Embryonic facial prominence (tissue), 1 donor: ENCODE measurements at regions not wholly inside any gene's neighbourhood (a gene's known extent, or its start where the extent isn't known, plus 50 kb on each side); places are given as distances from the start of the nearest gene placed in this dataset.
"Not testable (repeated sequence)": the region's sequence is repeated elsewhere in the genome, so short reads cannot be mapped to it uniquely, and the experiment has no call there.

ENCODE experiments used
- DNase-seq: peaks from one replicate; pipeline ENCODE4 v3.0.0-alpha.2; 2016; ENCODE audit errors: extremely low spot score

GRCh38 chr16:48684148-48684547, 74.2 kb upstream of the N4BP1 start:
- no peak for DNase-seq

GRCh38 chr16:48682971-48683370, 73.0 kb upstream of the N4BP1 start:
- no peak for DNase-seq

GRCh38 chr16:48681520-48681919, 71.5 kb upstream of the N4BP1 start:
- DNase-seq: no peak

GRCh38 chr16:48680881-48681280, 70.9 kb upstream of the N4BP1 start:
- DNase-seq: no peak

GRCh38 chr16:48676836-48677235, 66.9 kb upstream of the N4BP1 start:
- no peak for DNase-seq

GRCh38 chr16:48668184-48668583, 58.2 kb upstream of the N4BP1 start:
- not testable (repeated sequence) for DNase-seq

- no peak for DNase-seq
Measured at GRCh38 chr16:48659940-48660339, 50.0 kb upstream of the N4BP1 start.
